HEK293 (cell line): ENCODE measurements at regions not wholly inside any gene's neighbourhood (a gene's known extent, or its start where the extent isn't known, plus 50 kb on each side); places are given as distances from the start of the nearest gene placed in this dataset.

Experiments
- CTCF ChIA-PET: fragments of 350-600 bp; formaldehyde crosslinking; extraction: SDS; loops from one replicate; lab custom pipeline; 2021; ENCODE audit warnings: antibody characterized with exemption; lab: Yijun Ruan, JAX
- POLR2A ChIA-PET: fragments of 300-600 bp; formaldehyde crosslinking; extraction: SDS; loops from one replicate; lab custom pipeline; 2020; ENCODE audit warnings: antibody characterized with exemption, inconsistent platforms; lab: Yijun Ruan, JAX
- H3K27ac ChIP-seq: fragments of 200-500 bp; sonication (Bioruptor generic); 2 replicates; pipeline ENCODE4 v1.5.1; 2014; ENCODE audit warnings: low read depth, low read length, control low read depth, inconsistent platforms; ENCODE audit errors: extremely low read depth
- H3K36me3 ChIP-seq, 2 experiments: fragments of 200-500 bp in 1 of 2; sonication (Bioruptor generic) in 1 of 2; 1 replicate in 1 of 2; 2 replicates in 1 of 2; pipeline ENCODE4 v1.5.1; 2014 to 2017; ENCODE audit warnings: inconsistent platforms in 2 of 2, low read length in 2 of 2; ENCODE audit not compliant: control insufficient read depth in 2 of 2, insufficient read depth in 1 of 2
- H3K4me1 ChIP-seq: fragments of 200-500 bp; sonication (Bioruptor generic); 2 replicates; pipeline ENCODE4 v1.5.1; 2014; ENCODE audit warnings: mild to moderate bottlenecking, low read length, inconsistent platforms; ENCODE audit not compliant: control insufficient read depth, insufficient read depth
- H3K4me3 ChIP-seq: 2 replicates; pipeline ENCODE4 v1.5.1; 2011; ENCODE audit warnings: low read depth, mild to moderate bottlenecking, control low read depth, low read length, moderate library complexity
- H3K9me3 ChIP-seq: fragments of 200-500 bp; sonication (Bioruptor generic); 2 replicates; pipeline ENCODE4 v1.5.1; 2014; ENCODE audit warnings: low read depth, low read length, inconsistent platforms; ENCODE audit not compliant: control insufficient read depth, insufficient read depth
- BCL6B ChIP-seq: fragments of 450-650 bp; formaldehyde crosslinking; IDR thresholded peaks from 2 replicates; pipeline ENCODE4 v1.5.1; 2017; ENCODE audit warnings: missing biosample characterization, missing genetic modification characterization
- ELK4 ChIP-seq: IDR thresholded peaks from 2 replicates; pipeline ENCODE4 v1.6.1; 2011; ENCODE audit warnings: mild to moderate bottlenecking, low read depth, low read length, borderline replicate concordance
- GLI2 ChIP-seq: fragments of 450-650 bp; formaldehyde crosslinking; IDR thresholded peaks from 2 replicates; pipeline ENCODE4; 2017; ENCODE audit warnings: missing biosample characterization, missing genetic modification characterization, low read depth, borderline replicate concordance
- HIC1 ChIP-seq: fragments of 450-650 bp; formaldehyde crosslinking; IDR thresholded peaks from 2 replicates; pipeline ENCODE4 v1.5.1; 2016; ENCODE audit warnings: missing biosample characterization, missing genetic modification characterization
- MYNN ChIP-seq: fragments of 450-650 bp; formaldehyde crosslinking; IDR thresholded peaks from 2 replicates; pipeline ENCODE4 v1.5.1; 2016; ENCODE audit warnings: missing biosample characterization, missing genetic modification characterization, borderline replicate concordance
- ZNF132 ChIP-seq: fragments of 450-650 bp; formaldehyde crosslinking; IDR thresholded peaks from 2 replicates; pipeline ENCODE4 v1.5.1; 2017; ENCODE audit warnings: missing biosample characterization, missing genetic modification characterization, borderline replicate concordance
- ZNF184 ChIP-seq: fragments of 450-650 bp; IDR thresholded peaks from 2 replicates; pipeline ENCODE4 v1.5.1; 2018; ENCODE audit warnings: missing biosample characterization, mild to moderate bottlenecking, missing genetic modification characterization
- ZNF26 ChIP-seq: fragments of 450-650 bp; formaldehyde crosslinking; IDR thresholded peaks from 2 replicates; pipeline ENCODE4 v1.5.1; 2016; ENCODE audit warnings: missing biosample characterization, missing genetic modification characterization
- ZNF292 ChIP-seq: fragments of 450-650 bp; formaldehyde crosslinking; IDR thresholded peaks from 2 replicates; pipeline ENCODE4 v1.5.1; 2016; ENCODE audit warnings: low read depth, missing biosample characterization, missing genetic modification characterization, borderline replicate concordance
- ZNF350 ChIP-seq: fragments of 450-650 bp; formaldehyde crosslinking; IDR thresholded peaks from 2 replicates; pipeline ENCODE4 v1.5.0; 2017; ENCODE audit warnings: missing biosample characterization, mild to moderate bottlenecking, missing genetic modification characterization
- ZNF433 ChIP-seq: fragments of 450-650 bp; formaldehyde crosslinking; IDR thresholded peaks from 2 replicates; pipeline ENCODE4 v1.5.1; 2016; ENCODE audit warnings: missing biosample characterization, missing genetic modification characterization, low read depth
- ZNF530 ChIP-seq: fragments of 450-650 bp; formaldehyde crosslinking; IDR thresholded peaks from 2 replicates; pipeline ENCODE4 v1.5.1; 2016; ENCODE audit warnings: low read depth, missing biosample characterization, missing genetic modification characterization
- ZNF585B ChIP-seq: fragments of 450-650 bp; formaldehyde crosslinking; IDR thresholded peaks from 2 replicates; pipeline ENCODE4 v1.5.1; 2016; ENCODE audit warnings: missing biosample characterization, missing genetic modification characterization
- ZNF600 ChIP-seq: fragments of 450-650 bp; formaldehyde crosslinking; IDR thresholded peaks from 2 replicates; pipeline ENCODE4 v1.5.1; 2016; ENCODE audit warnings: missing biosample characterization, missing genetic modification characterization
- ZNF660 ChIP-seq: fragments of 450-650 bp; IDR thresholded peaks from 2 replicates; pipeline ENCODE4 v1.5.1; 2018; ENCODE audit warnings: missing biosample characterization, mild to moderate bottlenecking, missing genetic modification characterization
- TF ChIP-seq, protein P1 (sequence below): fragments of 450-650 bp; formaldehyde crosslinking; IDR thresholded peaks from 2 replicates; pipeline ENCODE4 v1.5.1; 2016; ENCODE audit warnings: missing biosample characterization, missing genetic modification characterization
- TF ChIP-seq, protein P2 (sequence below): fragments of 450-650 bp; formaldehyde crosslinking; IDR thresholded peaks from 2 replicates; pipeline ENCODE4 v1.5.1; 2017; ENCODE audit warnings: missing biosample characterization, mild to moderate bottlenecking, missing genetic modification characterization, moderate library complexity
- TF ChIP-seq, protein P3 (sequence below): fragments of 450-650 bp; formaldehyde crosslinking; conservative IDR thresholded peaks from 2 replicates; pipeline ENCODE4 v1.5.1; 2016; ENCODE audit warnings: low read depth, missing biosample characterization, missing genetic modification characterization

DNA sequence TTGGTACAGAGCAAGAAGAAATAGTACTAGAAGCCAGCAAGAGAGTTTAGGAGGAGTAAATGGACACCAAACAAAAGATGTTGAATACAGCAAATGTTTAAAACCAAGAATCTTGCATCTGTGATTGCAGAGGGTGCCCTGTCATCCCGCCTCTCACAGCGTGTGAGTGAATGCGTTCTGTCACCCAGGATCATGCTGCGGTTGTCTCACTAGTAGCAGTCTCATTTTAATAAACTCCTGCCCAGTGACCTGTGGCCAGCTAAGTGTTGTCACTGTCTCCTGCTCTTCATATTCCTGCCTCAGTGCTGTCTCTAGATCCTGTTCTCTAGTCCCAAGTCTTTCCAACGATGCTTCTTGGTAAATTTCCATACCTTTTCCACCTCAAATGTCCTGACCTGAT lies 584.6 kb downstream of the MCTP2 start:
- no peak overlapping the region for H3K4me3 ChIP-seq
- H3K36me3 ChIP-seq = no peaks in the 10 kb centered on the region
- no peak overlapping the region for H3K27ac ChIP-seq
- no peaks in the 10 kb centered on the region for H3K4me1 ChIP-seq
- POLR2A ChIA-PET = no interaction called here
- TF ChIP-seq ZNF585B (tag by site-specific recombination) = no peak
- no peak for TF ChIP-seq ZNF132 (tag by site-specific recombination)
- TF ChIP-seq ZNF350 (tag by site-specific recombination) = no peak
- no peak for TF ChIP-seq GLI2 (tag by site-specific recombination)
- TF ChIP-seq, protein P1, sequence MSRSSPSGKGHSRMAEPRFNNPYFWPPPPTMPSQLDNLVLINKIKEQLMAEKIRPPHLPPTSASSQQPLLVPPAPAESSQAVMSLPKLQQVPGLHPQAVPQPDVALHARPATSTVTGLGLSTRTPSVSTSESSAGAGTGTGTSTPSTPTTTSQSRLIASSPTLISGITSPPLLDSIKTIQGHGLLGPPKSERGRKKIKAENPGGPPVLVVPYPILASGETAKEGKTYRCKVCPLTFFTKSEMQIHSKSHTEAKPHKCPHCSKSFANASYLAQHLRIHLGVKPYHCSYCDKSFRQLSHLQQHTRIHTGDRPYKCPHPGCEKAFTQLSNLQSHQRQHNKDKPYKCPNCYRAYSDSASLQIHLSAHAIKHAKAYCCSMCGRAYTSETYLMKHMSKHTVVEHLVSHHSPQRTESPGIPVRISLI (tag by site-specific recombination) = no peak
- TF ChIP-seq ZNF530 = no peak
- TF ChIP-seq, protein P2, sequence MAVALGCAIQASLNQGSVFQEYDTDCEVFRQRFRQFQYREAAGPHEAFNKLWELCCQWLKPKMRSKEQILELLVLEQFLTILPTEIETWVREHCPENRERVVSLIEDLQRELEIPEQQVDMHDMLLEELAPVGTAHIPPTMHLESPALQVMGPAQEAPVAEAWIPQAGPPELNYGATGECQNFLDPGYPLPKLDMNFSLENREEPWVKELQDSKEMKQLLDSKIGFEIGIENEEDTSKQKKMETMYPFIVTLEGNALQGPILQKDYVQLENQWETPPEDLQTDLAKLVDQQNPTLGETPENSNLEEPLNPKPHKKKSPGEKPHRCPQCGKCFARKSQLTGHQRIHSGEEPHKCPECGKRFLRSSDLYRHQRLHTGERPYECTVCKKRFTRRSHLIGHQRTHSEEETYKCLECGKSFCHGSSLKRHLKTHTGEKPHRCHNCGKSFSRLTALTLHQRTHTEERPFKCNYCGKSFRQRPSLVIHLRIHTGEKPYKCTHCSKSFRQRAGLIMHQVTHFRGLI = no peak
- TF ChIP-seq HIC1 = no peak
- TF ChIP-seq, protein P3, sequence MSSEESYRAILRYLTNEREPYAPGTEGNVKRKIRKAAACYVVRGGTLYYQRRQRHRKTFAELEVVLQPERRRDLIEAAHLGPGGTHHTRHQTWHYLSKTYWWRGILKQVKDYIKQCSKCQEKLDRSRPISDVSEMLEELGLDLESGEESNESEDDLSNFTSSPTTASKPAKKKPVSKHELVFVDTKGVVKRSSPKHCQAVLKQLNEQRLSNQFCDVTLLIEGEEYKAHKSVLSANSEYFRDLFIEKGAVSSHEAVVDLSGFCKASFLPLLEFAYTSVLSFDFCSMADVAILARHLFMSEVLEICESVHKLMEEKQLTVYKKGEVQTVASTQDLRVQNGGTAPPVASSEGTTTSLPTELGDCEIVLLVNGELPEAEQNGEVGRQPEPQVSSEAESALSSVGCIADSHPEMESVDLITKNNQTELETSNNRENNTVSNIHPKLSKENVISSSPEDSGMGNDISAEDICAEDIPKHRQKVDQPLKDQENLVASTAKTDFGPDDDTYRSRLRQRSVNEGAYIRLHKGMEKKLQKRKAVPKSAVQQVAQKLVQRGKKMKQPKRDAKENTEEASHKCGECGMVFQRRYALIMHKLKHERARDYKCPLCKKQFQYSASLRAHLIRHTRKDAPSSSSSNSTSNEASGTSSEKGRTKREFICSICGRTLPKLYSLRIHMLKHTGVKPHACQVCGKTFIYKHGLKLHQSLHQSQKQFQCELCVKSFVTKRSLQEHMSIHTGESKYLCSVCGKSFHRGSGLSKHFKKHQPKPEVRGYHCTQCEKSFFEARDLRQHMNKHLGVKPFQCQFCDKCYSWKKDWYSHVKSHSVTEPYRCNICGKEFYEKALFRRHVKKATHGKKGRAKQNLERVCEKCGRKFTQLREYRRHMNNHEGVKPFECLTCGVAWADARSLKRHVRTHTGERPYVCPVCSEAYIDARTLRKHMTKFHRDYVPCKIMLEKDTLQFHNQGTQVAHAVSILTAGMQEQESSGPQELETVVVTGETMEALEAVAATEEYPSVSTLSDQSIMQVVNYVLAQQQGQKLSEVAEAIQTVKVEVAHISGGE (tag by site-specific recombination) = no peak
- no peak for TF ChIP-seq ZNF660 (tag by site-specific recombination)
- TF ChIP-seq ELK4 = no peak
- no peak for TF ChIP-seq BCL6B (tag by site-specific recombination)
- TF ChIP-seq MYNN (tag by site-specific recombination) = no peak
- TF ChIP-seq ZNF26 = no peak
- no peak for TF ChIP-seq ZNF292
- no peak for TF ChIP-seq ZNF433
- no peak for TF ChIP-seq ZNF600
- no peak for TF ChIP-seq ZNF184
- TF ChIP-seq, all 188 proteins: peak for 0
- H3K9me3 ChIP-seq = no peaks in the 10 kb centered on the region
- CTCF ChIA-PET = no interaction called here
